ENCODE measurements at regions not wholly inside any gene's neighbourhood (a gene's known extent, or its start where the extent isn't known, plus 50 kb on each side); places are given as distances from the start of the nearest gene placed in this dataset.

DNA sequence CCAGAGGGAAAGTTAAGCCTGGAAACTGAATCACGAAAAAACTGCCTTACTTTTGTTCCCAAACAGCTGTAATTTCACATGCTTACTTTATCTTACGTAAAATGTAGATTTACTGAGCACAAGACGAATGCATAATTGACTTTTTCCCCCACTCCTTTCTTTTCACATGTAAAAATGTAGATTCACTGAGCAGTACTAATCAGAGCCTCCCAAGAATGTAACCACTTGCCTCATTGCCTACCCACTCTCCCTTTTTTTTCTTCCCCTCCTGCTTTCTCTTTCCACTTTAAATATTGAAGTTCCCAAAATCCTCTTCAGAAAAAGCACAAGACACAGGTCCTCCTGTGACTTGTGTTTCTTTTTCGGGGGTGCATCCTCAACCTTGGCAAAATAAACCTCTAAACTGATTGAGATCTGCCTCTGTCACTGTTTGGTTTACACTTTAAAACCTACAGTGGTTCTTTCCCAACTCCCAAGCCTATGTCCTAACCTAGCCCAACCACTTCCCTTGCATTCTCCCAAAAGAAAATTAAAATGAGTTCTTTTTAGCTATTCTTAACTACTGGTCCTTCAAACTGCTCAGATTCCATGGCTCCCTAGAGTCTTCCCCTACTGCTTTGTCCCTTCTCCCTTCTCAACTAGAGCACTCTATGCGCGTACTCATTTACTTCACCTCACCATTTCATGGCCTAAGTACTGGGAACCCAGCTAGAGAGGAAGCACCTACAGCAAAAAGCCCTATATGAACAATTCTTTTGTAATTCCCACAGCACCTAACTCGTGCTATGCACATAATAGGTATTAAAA lies 236.6 kb upstream of the MKLN1 start:
- no peak for TF ChIP-seq FOXM1 (IDR thresholded peaks at IDR 0.05; ENCODE audit: borderline replicate concordance, low read depth)
- no peak for TF ChIP-seq TCF12 (IDR thresholded peaks at IDR 0.05; ENCODE audit: low read depth)
- TF ChIP-seq MAX (IDR thresholded peaks at IDR 0.05): no peak
- no peak for TF ChIP-seq EP300 (IDR thresholded peaks at IDR 0.05; ENCODE audit: borderline replicate concordance)
- no peak for TF ChIP-seq CEBPB (IDR thresholded peaks at IDR 0.05)
- TF ChIP-seq YY1 (IDR thresholded peaks at IDR 0.05; ENCODE audit: low read depth): no peak
- no peak for TF ChIP-seq TEAD4 (IDR thresholded peaks at IDR 0.05)
- no peak for TF ChIP-seq CREB1 (IDR thresholded peaks at IDR 0.05; ENCODE audit: low read depth)
- TF ChIP-seq EGR1 (IDR thresholded peaks at IDR 0.05): no peak
- no peak for TF ChIP-seq RAD21 (IDR thresholded peaks at IDR 0.05; ENCODE audit: low read depth)
- TF ChIP-seq USF1 (IDR thresholded peaks at IDR 0.05): no peak

DNA sequence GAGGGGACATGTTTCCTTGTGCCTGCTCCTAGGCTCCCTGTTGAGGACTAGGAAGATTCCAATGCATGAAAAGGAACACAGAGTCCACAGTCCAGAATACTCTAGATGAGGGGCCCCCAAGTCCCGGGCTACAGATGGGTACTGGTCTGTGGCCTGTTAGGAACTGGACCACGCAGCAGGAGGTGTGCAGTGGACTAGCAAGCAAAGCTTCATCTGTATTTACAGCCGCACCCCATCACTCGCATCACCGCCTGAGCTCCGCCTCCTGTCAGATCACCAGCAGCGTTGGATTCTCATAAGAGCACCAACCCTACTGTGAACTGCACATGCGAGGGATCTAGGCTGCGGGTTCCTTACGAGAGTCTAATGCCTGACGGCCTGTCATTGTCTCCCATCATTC lies 233.0 kb upstream of the MKLN1 start:
- no peak for TF ChIP-seq CREB1 (IDR thresholded peaks at IDR 0.05; ENCODE audit: low read depth)
- TF ChIP-seq YY1 (IDR thresholded peaks at IDR 0.05; ENCODE audit: low read depth): no peak
- TF ChIP-seq CEBPB (IDR thresholded peaks at IDR 0.05): no peak
- TF ChIP-seq TCF12 (IDR thresholded peaks at IDR 0.05; ENCODE audit: low read depth): no peak
- TF ChIP-seq ZBTB7A (IDR thresholded peaks at IDR 0.05; ENCODE audit: low read depth): no peak
- no peak for TF ChIP-seq USF1 (IDR thresholded peaks at IDR 0.05)
- TF ChIP-seq NFIC (IDR thresholded peaks at IDR 0.05): no peak
- TF ChIP-seq TEAD4 (IDR thresholded peaks at IDR 0.05): no peak
- TF ChIP-seq MAX (IDR thresholded peaks at IDR 0.05): no peak

DNA sequence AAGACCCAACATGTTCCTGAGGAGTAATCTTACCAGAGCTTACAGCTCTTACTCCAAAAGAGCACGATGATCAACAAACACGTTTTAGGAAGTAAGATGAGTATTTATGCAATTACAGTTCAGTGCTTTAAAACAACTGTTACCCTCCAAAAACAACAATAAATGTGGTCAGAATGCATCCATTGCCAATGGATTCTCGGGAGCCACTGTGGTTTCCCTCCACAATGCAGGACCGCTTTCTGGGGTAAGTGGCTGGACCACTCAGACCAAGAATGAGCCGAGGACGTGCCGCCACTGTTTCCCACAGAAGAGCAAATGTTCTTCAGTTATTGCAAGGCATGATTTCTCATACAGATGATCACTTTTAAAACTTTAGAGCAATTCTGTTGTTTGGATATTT lies 232.3 kb upstream of the MKLN1 start:
- no peak for TF ChIP-seq EGR1 (IDR thresholded peaks at IDR 0.05)
- TF ChIP-seq USF1 (IDR thresholded peaks at IDR 0.05): no peak
- no peak for TF ChIP-seq CREB1 (IDR thresholded peaks at IDR 0.05; ENCODE audit: low read depth)
- TF ChIP-seq RAD21 (IDR thresholded peaks at IDR 0.05; ENCODE audit: low read depth): no peak
- TF ChIP-seq CEBPB (IDR thresholded peaks at IDR 0.05): no peak
- no peak for TF ChIP-seq TCF12 (IDR thresholded peaks at IDR 0.05; ENCODE audit: low read depth)
- TF ChIP-seq ZBTB7A (IDR thresholded peaks at IDR 0.05; ENCODE audit: low read depth): no peak
- TF ChIP-seq TEAD4 (IDR thresholded peaks at IDR 0.05): no peak

DNA sequence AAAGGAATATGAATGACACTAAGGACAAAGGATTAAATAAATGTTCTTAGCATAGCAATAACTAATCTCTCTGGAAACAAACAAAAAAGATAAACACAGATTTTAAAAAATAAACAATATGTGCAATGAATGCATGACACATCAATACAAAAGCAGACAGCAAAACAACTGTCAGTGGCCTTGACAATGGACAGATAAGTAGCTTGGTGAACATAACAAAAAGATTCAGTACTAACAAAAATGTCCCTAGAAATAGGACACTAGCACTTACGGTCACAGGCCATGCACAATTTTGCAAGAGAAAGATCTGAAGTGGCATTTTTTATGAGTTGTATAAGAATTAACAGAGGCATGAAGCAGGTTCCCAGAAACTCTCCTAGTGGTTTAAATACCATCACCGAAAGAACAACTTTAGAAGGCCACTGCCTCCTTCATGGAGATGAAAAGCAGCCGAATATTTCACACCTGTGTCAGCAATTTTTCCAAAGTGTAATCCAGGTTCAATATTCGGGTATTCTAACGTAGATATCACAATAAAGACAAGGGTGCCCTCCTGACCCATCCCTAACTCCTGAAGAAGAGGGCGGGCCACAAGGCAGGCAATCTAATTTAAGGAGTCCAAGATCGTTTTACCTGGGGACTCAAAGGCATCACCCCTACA lies 231.3 kb upstream of the MKLN1 start:
- TF ChIP-seq MAX (IDR thresholded peaks at IDR 0.05) (no peak), FOXM1 (IDR thresholded peaks at IDR 0.05; ENCODE audit: borderline replicate concordance, low read depth) (no peak), RAD21 (IDR thresholded peaks at IDR 0.05; ENCODE audit: low read depth) (no peak), USF1 (IDR thresholded peaks at IDR 0.05) (no peak), CEBPB (IDR thresholded peaks at IDR 0.05) (no peak), TAF1 (IDR thresholded peaks at IDR 0.05; ENCODE audit: low read depth) (no peak), EGR1 (IDR thresholded peaks at IDR 0.05) (no peak), YY1 (IDR thresholded peaks at IDR 0.05; ENCODE audit: low read depth) (no peak), CREB1 (IDR thresholded peaks at IDR 0.05; ENCODE audit: low read depth) (no peak), ZBTB7A (IDR thresholded peaks at IDR 0.05; ENCODE audit: low read depth) (no peak), TCF12 (IDR thresholded peaks at IDR 0.05; ENCODE audit: low read depth) (no peak), NFIC (IDR thresholded peaks at IDR 0.05) (no peak), REST (IDR thresholded peaks at IDR 0.05; ENCODE audit: low read depth) (no peak), EP300 (IDR thresholded peaks at IDR 0.05; ENCODE audit: borderline replicate concordance) (no peak), TEAD4 (IDR thresholded peaks at IDR 0.05) (no peak)

- TF ChIP-seq USF1 (IDR thresholded peaks at IDR 0.05) (no peak), REST (IDR thresholded peaks at IDR 0.05; ENCODE audit: low read depth) (no peak), CEBPB (IDR thresholded peaks at IDR 0.05) (no peak), TCF12 (IDR thresholded peaks at IDR 0.05; ENCODE audit: low read depth) (no peak), EGR1 (IDR thresholded peaks at IDR 0.05) (no peak), CREB1 (IDR thresholded peaks at IDR 0.05; ENCODE audit: low read depth) (no peak), RAD21 (IDR thresholded peaks at IDR 0.05; ENCODE audit: low read depth) (no peak)
Observed at GRCh38 chr7:131097662-131098376, 229.9 kb upstream of the MKLN1 start.

All from Ishikawa (cell line).